IMR-90 (cell line): ENCODE measurements at regions not wholly inside any gene's neighbourhood (a gene's known extent, or its start where the extent isn't known, plus 50 kb on each side); places are given as distances from the start of the nearest gene placed in this dataset.

Experiments
- ATAC-seq: fragments of 200-7000 bp; cut with Tn5 transposase; 2 replicates; pipeline ENCODE4 v1.9.1; 2020; ENCODE audit warnings: low read depth, mild to moderate bottlenecking, moderate library complexity
- BruUV-seq: library from RNA; stranded (reverse); fragments of 400-500 nt; replicated peaks from 2 replicates; lab custom pipeline; 2021; lab: Mats Ljungman, UMichigan
- CTCF ChIA-PET: fragments of 300-600 bp; formaldehyde crosslinking; extraction: SDS; loops from one replicate; lab custom pipeline; 2021; ENCODE audit warnings: antibody characterized with exemption; lab: Yijun Ruan, JAX
- POLR2A ChIA-PET: fragments of 300-600 bp; sonication (Branson Sonifier 250); formaldehyde crosslinking; loops from one replicate; lab custom pipeline; 2022; ENCODE audit warnings: antibody characterized with exemption; ENCODE audit not compliant: unreplicated experiment; lab: Charles Lee
- DNase-seq: peaks from one replicate; pipeline ENCODE4 v3.0.0; 2013
- H2AFZ ChIP-seq: replicated peaks from 2 replicates; pipeline ENCODE3; 2013; ENCODE audit warnings: low read length, mild to moderate bottlenecking; ENCODE audit not compliant: poor library complexity
- H2AK5ac ChIP-seq: 2 replicates; pipeline ENCODE4 v1.6.1; 2013; ENCODE audit warnings: low read depth, low read length, inconsistent platforms
- H2AK9ac ChIP-seq: replicated peaks from 2 replicates; pipeline ENCODE3; 2013; ENCODE audit warnings: mild to moderate bottlenecking, low read depth, low read length, moderate library complexity; ENCODE audit not compliant: poor library complexity
- H2BK120ac ChIP-seq: 2 replicates; pipeline ENCODE4 v1.6.1; 2013; ENCODE audit warnings: low read depth, low read length, inconsistent platforms
- H2BK15ac ChIP-seq: 3 replicates; pipeline ENCODE4 v1.6.1; 2013; ENCODE audit warnings: low read depth, low read length, inconsistent platforms
- H2BK20ac ChIP-seq: 2 replicates; pipeline ENCODE4 v1.6.1; 2013; ENCODE audit warnings: low read depth, mild to moderate bottlenecking, inconsistent platforms, low read length, moderate library complexity
- H2BK5ac ChIP-seq: 2 replicates; pipeline ENCODE4 v1.6.1; 2013; ENCODE audit warnings: mild to moderate bottlenecking, low read depth, low read length, inconsistent platforms; ENCODE audit not compliant: poor library complexity, severe bottlenecking
- H3K14ac ChIP-seq: replicated peaks from 2 replicates; pipeline ENCODE4 v1.6.1; 2013; ENCODE audit warnings: low read depth, low read length, inconsistent platforms
- H3K18ac ChIP-seq: 2 replicates; pipeline ENCODE4 v1.6.1; 2013; ENCODE audit warnings: low read depth, low read length, control low read depth
- H3K23ac ChIP-seq: 2 replicates; pipeline ENCODE4 v1.6.1; 2013; ENCODE audit warnings: low read depth, low read length, inconsistent platforms
- H3K27ac ChIP-seq: 2 replicates; pipeline ENCODE4 v1.5.1; 2013; ENCODE audit warnings: mild to moderate bottlenecking, control low read depth, low read length; ENCODE audit not compliant: insufficient read depth
- H3K27me3 ChIP-seq: 2 replicates; pipeline ENCODE4 v1.6.1; 2013; ENCODE audit warnings: low read length; ENCODE audit not compliant: control insufficient read depth, insufficient read depth
- H3K36me3 ChIP-seq: 2 replicates; pipeline ENCODE4 v1.6.1; 2013; ENCODE audit warnings: low read length, mixed read lengths; ENCODE audit not compliant: control insufficient read depth, insufficient read depth
- H3K4ac ChIP-seq: 2 replicates; pipeline ENCODE4 v1.6.1; 2013; ENCODE audit warnings: low read depth, low read length, inconsistent platforms
- H3K4me1 ChIP-seq: 2 replicates; pipeline ENCODE4 v1.6.1; 2013; ENCODE audit warnings: low read length, mixed read lengths; ENCODE audit not compliant: control insufficient read depth, insufficient read depth
- H3K4me2 ChIP-seq: 2 replicates; pipeline ENCODE4 v1.6.1; 2013; ENCODE audit warnings: low read depth, mild to moderate bottlenecking, control low read depth, low read length, moderate library complexity
- H3K4me3 ChIP-seq: 2 replicates; pipeline ENCODE4 v1.5.1; 2013; ENCODE audit warnings: low read depth, mild to moderate bottlenecking, control low read depth, low read length, moderate library complexity; ENCODE audit not compliant: insufficient read depth
- H3K56ac ChIP-seq: 2 replicates; pipeline ENCODE4 v1.6.1; 2013; ENCODE audit warnings: low read length, inconsistent platforms; ENCODE audit not compliant: insufficient read depth; ENCODE audit errors: extremely low read depth
- H3K79me1 ChIP-seq, 2 experiments: 2 replicates each; pipeline ENCODE4 v1.6.1; 2013; ENCODE audit warnings: low read length in 2 of 2, inconsistent platforms in 1 of 2, low read depth in 1 of 2
- H3K9ac ChIP-seq: 2 replicates; pipeline ENCODE4 v1.6.1; 2013; ENCODE audit warnings: low read depth, low read length, control low read depth
- H3K9me1 ChIP-seq: 2 replicates; pipeline ENCODE4 v1.6.1; 2013; ENCODE audit warnings: low read length, inconsistent platforms; ENCODE audit not compliant: insufficient read depth
- H3K9me3 ChIP-seq: 2 replicates; pipeline ENCODE4 v1.6.1; 2013; ENCODE audit warnings: low read length; ENCODE audit not compliant: control insufficient read depth, insufficient read depth
- H4K20me1 ChIP-seq: 2 replicates; pipeline ENCODE4 v1.6.1; 2013; ENCODE audit warnings: low read length, inconsistent platforms; ENCODE audit not compliant: insufficient read depth
- H4K5ac ChIP-seq: 2 replicates; pipeline ENCODE4 v1.6.1; 2013; ENCODE audit warnings: mild to moderate bottlenecking, low read depth, low read length, control low read depth
- H4K8ac ChIP-seq, 2 experiments: 2 replicates each; pipeline ENCODE4 v1.6.1; 2013; ENCODE audit warnings: low read depth in 2 of 2, low read length in 2 of 2, control low read depth in 1 of 2, inconsistent platforms in 1 of 2
- H4K91ac ChIP-seq: 2 replicates; pipeline ENCODE4 v1.6.1; 2013; ENCODE audit warnings: low read depth, low read length, inconsistent platforms; ENCODE audit not compliant: insufficient read depth
- BHLHE40 ChIP-seq: fragments of 150-350 bp; IDR thresholded peaks from 2 replicates; pipeline ENCODE4 v1.6.1; 2016; ENCODE audit warnings: mild to moderate bottlenecking, low read depth, low read length
- CEBPB ChIP-seq: IDR thresholded peaks from 2 replicates; pipeline ENCODE4 v1.6.1; 2012; ENCODE audit warnings: low read depth, low read length, improper control_type of control experiment
- CHD1 ChIP-seq: IDR thresholded peaks from 2 replicates; pipeline ENCODE4 v1.6.1; 2012; ENCODE audit warnings: low read depth, low read length, improper control_type of control experiment
- MAFK ChIP-seq: IDR thresholded peaks from 2 replicates; pipeline ENCODE4 v1.6.1; 2012; ENCODE audit warnings: low read depth, low read length, improper control_type of control experiment
- MXI1 ChIP-seq: IDR thresholded peaks from 2 replicates; pipeline ENCODE4 v1.6.1; 2012; ENCODE audit warnings: low read depth, mild to moderate bottlenecking, low read length, moderate library complexity, borderline replicate concordance
- NFE2L2 ChIP-seq: fragments of 150-350 bp; IDR thresholded peaks from 2 replicates; pipeline ENCODE4 v1.6.1; 2016; ENCODE audit warnings: low read depth, mild to moderate bottlenecking, low read length
- RAD21 ChIP-seq: IDR thresholded peaks from 2 replicates; pipeline ENCODE4 v1.6.1; 2012; ENCODE audit warnings: low read length, improper control_type of control experiment
- WGBS, 2 experiments: methylation state at CpG; one replicate each; pipeline versions ENCODE4 v1.1.5 to v1.1.7; 2013; ENCODE audit warnings: missing lambda C conversion rate in 2 of 2; ENCODE audit not compliant: insufficient read length in 1 of 2; ENCODE audit errors: extremely low coverage in 2 of 2; 5-methylcytosine and 5-hydroxymethylcytosine counted together
- dilution Hi-C: fragments of 300-500 bp; cut with HindIII; formaldehyde crosslinking; loops from one replicate; pipeline ENCODE4 v1.14.3; 2018; ENCODE audit warnings: low sequenced_read_pairs; ENCODE audit not compliant: unreplicated experiment
- in situ Hi-C: fragments of 300-500 bp; cut with MboI; formaldehyde crosslinking; loops from 3 replicates; pipeline ENCODE4 v1.14.3; 2019; ENCODE audit warnings: low sequenced_read_pairs, inconsistent platforms, mixed read lengths
- intact Hi-C: fragments of 100-400 bp; cut with micrococcal nuclease; formaldehyde crosslinking; loops from 2 replicates; pipeline ENCODE4 v1.10.0; 2022
- TF ChIP-seq, protein P1 (sequence below): conservative IDR thresholded peaks from 2 replicates; pipeline ENCODE4 v1.5.1; 2012; ENCODE audit warnings: mild to moderate bottlenecking, low read depth, low read length, improper control_type of control experiment
- TF ChIP-seq, protein P2 (sequence below): fragments of 150-350 bp; IDR thresholded peaks from 2 replicates; pipeline ENCODE4 v1.6.1; 2016; ENCODE audit warnings: low read depth, mild to moderate bottlenecking, low read length, moderate library complexity, borderline replicate concordance
- TF ChIP-seq, protein P3 (sequence below): fragments of 150-350 bp; IDR thresholded peaks from 2 replicates; pipeline ENCODE4 v1.6.1; 2017; ENCODE audit warnings: mild to moderate bottlenecking, antibody characterized with exemption, low read length, low read depth

DNA sequence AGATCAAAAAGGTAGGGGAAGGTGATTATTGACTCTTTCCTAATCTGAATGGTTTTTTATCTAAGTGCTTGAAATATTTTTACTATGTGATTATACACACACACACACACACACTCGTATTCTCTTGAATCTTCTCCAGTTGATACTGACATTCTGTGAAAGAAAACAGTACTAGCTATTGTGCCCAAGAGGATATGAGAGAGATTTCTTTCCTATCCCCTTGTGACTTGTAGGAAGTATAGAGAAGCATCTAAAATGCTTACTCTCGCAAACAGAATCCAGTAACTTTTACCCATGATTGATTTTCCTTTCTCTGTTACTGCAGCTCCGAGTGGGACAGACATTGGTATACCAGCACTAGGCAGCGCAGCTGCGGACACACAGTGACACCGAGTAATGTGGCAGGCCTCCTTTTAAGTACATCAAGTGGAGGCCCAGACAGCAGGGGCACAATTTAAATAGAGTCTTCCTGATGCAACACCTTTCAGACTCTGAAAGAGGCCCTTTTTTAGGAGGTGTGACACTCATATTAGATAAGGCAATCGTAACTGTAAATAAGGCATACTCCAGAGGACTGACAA lies 421.0 kb upstream of the CNTN4 start:
- Histone ChIP-seq H2AFZ (no peak overlapping the region), H3K4ac (no peak overlapping the region), H3K36me3 (no peaks in the 10 kb centered on the region), H3K18ac (no peak overlapping the region), H3K9me3 (peaks cover 11% of the 10 kb centered on the region), H3K27ac (no peak overlapping the region), H4K20me1 (no peaks in the 10 kb centered on the region), H3K23ac (no peak overlapping the region), H2BK120ac (no peak overlapping the region), H3K4me1 (no peaks in the 10 kb centered on the region), H3K14ac (no peak overlapping the region), H3K79me1 (no peaks in the 10 kb centered on the region), H3K4me2 (no peak overlapping the region), H3K27me3 (no peaks in the 10 kb centered on the region), H4K5ac (no peak overlapping the region), H3K9ac (no peak overlapping the region), H2BK15ac (no peak overlapping the region), H4K91ac (no peak overlapping the region), H2BK20ac (no peak overlapping the region), H3K56ac (no peak overlapping the region), H2AK9ac (no peak overlapping the region), H3K9me1 (no peaks in the 10 kb centered on the region), H2AK5ac (no peak overlapping the region), H3K4me3 (no peak overlapping the region), H4K8ac (no peak overlapping the region), H2BK5ac (no peak overlapping the region)
- 30% methylated on average over 2 of the region's 7 CpGs; no CpG with 5 or more reads in 1 of the 2 experiments for WGBS, 2 experiments
- ATAC-seq, result no peak
- TF ChIP-seq, protein P1, sequence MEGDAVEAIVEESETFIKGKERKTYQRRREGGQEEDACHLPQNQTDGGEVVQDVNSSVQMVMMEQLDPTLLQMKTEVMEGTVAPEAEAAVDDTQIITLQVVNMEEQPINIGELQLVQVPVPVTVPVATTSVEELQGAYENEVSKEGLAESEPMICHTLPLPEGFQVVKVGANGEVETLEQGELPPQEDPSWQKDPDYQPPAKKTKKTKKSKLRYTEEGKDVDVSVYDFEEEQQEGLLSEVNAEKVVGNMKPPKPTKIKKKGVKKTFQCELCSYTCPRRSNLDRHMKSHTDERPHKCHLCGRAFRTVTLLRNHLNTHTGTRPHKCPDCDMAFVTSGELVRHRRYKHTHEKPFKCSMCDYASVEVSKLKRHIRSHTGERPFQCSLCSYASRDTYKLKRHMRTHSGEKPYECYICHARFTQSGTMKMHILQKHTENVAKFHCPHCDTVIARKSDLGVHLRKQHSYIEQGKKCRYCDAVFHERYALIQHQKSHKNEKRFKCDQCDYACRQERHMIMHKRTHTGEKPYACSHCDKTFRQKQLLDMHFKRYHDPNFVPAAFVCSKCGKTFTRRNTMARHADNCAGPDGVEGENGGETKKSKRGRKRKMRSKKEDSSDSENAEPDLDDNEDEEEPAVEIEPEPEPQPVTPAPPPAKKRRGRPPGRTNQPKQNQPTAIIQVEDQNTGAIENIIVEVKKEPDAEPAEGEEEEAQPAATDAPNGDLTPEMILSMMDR, result no peak
- TF ChIP-seq, protein P2, sequence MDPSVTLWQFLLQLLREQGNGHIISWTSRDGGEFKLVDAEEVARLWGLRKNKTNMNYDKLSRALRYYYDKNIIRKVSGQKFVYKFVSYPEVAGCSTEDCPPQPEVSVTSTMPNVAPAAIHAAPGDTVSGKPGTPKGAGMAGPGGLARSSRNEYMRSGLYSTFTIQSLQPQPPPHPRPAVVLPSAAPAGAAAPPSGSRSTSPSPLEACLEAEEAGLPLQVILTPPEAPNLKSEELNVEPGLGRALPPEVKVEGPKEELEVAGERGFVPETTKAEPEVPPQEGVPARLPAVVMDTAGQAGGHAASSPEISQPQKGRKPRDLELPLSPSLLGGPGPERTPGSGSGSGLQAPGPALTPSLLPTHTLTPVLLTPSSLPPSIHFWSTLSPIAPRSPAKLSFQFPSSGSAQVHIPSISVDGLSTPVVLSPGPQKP, result no peak
- TF ChIP-seq BHLHE40, result no peak
- no peak for TF ChIP-seq NFE2L2
- TF ChIP-seq RAD21, result no peak
- TF ChIP-seq MAFK, result no peak
- no peak for TF ChIP-seq CHD1
- TF ChIP-seq CEBPB, result no peak
- TF ChIP-seq, protein P3, sequence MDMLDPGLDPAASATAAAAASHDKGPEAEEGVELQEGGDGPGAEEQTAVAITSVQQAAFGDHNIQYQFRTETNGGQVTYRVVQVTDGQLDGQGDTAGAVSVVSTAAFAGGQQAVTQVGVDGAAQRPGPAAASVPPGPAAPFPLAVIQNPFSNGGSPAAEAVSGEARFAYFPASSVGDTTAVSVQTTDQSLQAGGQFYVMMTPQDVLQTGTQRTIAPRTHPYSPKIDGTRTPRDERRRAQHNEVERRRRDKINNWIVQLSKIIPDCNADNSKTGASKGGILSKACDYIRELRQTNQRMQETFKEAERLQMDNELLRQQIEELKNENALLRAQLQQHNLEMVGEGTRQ, result no peak
- TF ChIP-seq MXI1, result no peak
- in situ Hi-C loops (no loop called here), dilution Hi-C loops (no loop called here), intact Hi-C loops (no loop called here)
- no TSS peak for BruUV-seq
- ChIA-PET CTCF (no interaction called here), POLR2A (no interaction called here)
- DNase-seq, result no peak
